GM10248 (cell line): ENCODE measurements at regions not wholly inside any gene's neighbourhood (a gene's known extent, or its start where the extent isn't known, plus 50 kb on each side); places are given as distances from the start of the nearest gene placed in this dataset.
"Not testable (repeated sequence)": the region's sequence is repeated elsewhere in the genome, so short reads cannot be mapped to it uniquely, and the experiment has no call there.

Experiments used
- CTCF ChIA-PET: fragments of 300-600 bp; sonication (Branson Sonifier 250); formaldehyde crosslinking; extraction: SDS; loops from one replicate; lab custom pipeline; 2021; ENCODE audit warnings: antibody characterized with exemption; lab: Yijun Ruan, JAX
- POLR2A ChIA-PET: fragments of 350-650 bp; sonication (Branson Sonifier 250); formaldehyde crosslinking; extraction: SDS; loops from one replicate; lab custom pipeline; 2020; ENCODE audit warnings: antibody characterized with exemption; lab: Yijun Ruan, JAX
- DNase-seq: peaks from one replicate; pipeline ENCODE4 v3.0.0; 2012; ENCODE audit errors: extremely low spot score
- CTCF ChIP-seq: IDR thresholded peaks from 2 replicates; pipeline ENCODE4 v1.5.1; 2012; ENCODE audit warnings: mild to moderate bottlenecking, low read depth; ENCODE audit errors: extremely low read depth, missing control alignments, control extremely low read depth

GRCh38 chr18:49725809-49726674 lies 87.3 kb downstream of the ACAA2 start:
- CTCF ChIA-PET: interaction anchor here (0.9 to 1.3 kb wide), 3 partner anchors 10 to 167 kb away, joined by 3 read pairs; no protein-coding TSS in a partner anchor
- DNase-seq: no peak
- POLR2A ChIA-PET: no interaction called here
- TF ChIP-seq CTCF: no peak

DNA sequence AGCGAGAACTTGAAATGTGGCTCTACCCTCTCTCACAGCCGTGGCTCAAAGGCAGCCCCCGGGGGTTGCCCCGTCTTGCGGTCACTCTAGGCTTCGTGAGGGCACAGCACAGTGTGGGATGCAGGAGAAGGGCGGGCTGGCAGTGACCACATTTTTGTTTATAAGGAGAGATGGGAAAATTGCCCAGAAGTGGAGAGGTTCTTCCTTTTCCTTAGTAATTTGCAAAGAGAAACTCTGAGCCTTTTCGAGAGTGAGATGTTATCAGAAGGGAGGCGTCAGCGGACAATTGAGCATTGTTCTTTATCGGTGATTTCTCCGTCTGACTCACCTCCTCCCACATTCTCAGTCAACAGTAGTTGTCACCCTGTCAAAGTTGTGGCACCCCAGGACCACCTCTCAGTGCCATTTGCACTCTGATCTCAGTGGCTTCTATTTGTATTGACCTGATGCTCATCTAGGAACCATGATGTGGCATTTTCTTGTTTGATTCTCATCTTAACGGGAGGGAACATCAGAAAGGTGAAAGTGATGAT lies 89.6 kb downstream of the ACAA2 start:
- peak; percentile 50 for DNase-seq
- ChIA-PET CTCF (interaction anchor here (0.8 kb wide), 1 partner anchor 10 kb away, joined by 4 read pairs; no protein-coding TSS in a partner anchor), POLR2A (no interaction called here)
- no peak for TF ChIP-seq CTCF

DNA sequence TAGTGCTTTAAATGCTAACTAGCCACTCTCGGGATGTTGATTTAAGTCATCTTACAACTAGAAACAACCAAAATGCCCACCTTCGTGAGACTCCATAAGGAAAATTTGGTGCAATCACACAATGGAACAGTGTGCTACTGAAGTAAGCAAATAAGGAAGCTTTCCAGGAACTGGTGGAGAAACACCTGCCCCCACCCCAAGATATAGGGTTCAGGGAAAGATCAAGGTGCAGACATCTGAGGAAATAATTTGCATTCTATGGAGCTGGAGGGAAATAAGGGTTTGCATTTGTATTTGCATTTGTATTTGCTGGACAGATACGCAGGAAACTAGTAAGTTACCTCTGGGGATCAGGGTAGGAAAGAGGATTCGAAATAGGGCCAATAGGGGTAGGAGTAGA lies 90.9 kb downstream of the ACAA2 start:
- ChIA-PET CTCF (no interaction called here), POLR2A (no interaction called here)
- no peak for DNase-seq
- TF ChIP-seq CTCF: no peak

DNA sequence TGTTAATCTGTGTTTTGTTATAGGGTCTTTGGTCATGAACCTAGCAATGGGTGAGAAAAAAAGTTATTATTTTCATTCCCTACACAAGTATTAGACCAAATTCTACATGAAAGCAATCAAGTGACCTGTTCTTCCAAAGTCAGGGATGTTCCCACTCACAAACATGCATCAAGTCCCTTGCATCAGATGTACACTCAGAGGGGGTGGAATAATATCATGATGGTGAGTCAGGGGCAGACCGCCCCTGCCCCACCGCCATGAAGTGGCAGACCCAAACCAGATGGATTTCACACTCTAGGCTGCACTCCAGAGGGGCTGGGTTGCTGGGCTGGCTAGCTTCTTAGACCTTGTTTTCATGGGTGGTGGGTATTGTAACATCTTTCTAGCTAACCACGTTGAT lies 91.4 kb downstream of the ACAA2 start:
- ChIA-PET POLR2A (no interaction called here), CTCF (no interaction called here)
- no peak for DNase-seq

GRCh38 chr18:49720944-49721343 lies 92.4 kb downstream of the ACAA2 start:
- DNase-seq, CTCF ChIA-PET, POLR2A ChIA-PET: not testable (repeated sequence)

More for the DNA sequence above, 91.4 kb downstream of the ACAA2 start:
- TF ChIP-seq CTCF: no peak

- POLR2A ChIA-PET: no interaction called here
- no peak for TF ChIP-seq CTCF
- CTCF ChIA-PET: interaction anchor here (2.2 kb wide), 1 partner anchor 10 kb away, joined by 6 read pairs; no protein-coding TSS in a partner anchor
- no peak for DNase-seq
Measured at GRCh38 chr18:49717617-49718016, 95.7 kb downstream of the ACAA2 start.

- no peak for TF ChIP-seq CTCF
- POLR2A ChIA-PET: no interaction called here
- CTCF ChIA-PET: no interaction called here
- DNase-seq: no peak
Measured at GRCh38 chr18:49716035-49716434, 97.3 kb downstream of the ACAA2 start.
